SW 1271 (cell line): ENCODE measurements at regions not wholly inside any gene's neighbourhood (a gene's known extent, or its start where the extent isn't known, plus 50 kb on each side); places are given as distances from the start of the nearest gene placed in this dataset.

Source experiments
- DNase-seq, 2 experiments: peaks; one replicate each; lab custom pipeline; 2025; lab: John Stamatoyannopoulos, UW

GRCh38 chr5:164351245-164351834 is 845.9 kb downstream of the MAT2B start:
- DNase-seq = no peak

GRCh38 chr5:164352695-164353094 is 847.3 kb downstream of the MAT2B start:
- no peak for DNase-seq

DNA sequence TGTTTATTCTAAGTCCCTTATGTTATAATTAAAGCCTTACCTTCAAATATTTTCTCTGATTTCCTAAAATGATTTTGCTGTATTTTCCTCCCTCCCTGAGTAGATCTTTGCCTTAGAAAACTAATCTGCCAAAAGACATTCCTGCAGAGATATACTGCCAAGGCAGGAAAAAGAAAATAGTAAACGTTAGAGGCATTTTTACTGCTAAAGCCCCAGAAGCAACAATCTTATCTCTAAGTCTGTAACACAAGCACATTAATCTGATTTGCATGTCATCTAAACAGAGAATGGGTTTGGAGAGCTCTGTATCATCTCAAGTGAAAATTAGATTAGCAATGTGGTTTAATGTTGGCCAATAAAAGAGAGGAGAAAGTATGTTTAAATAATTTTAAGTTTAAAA is 847.7 kb downstream of the MAT2B start:
- DNase-seq = no peak

- DNase-seq = no peak
These were observed 848.8 kb downstream of the MAT2B start for GRCh38 chr5:164354139-164354751.

GRCh38 chr5:164355267-164355830 is 849.9 kb downstream of the MAT2B start:
- DNase-seq = no peak

DNA sequence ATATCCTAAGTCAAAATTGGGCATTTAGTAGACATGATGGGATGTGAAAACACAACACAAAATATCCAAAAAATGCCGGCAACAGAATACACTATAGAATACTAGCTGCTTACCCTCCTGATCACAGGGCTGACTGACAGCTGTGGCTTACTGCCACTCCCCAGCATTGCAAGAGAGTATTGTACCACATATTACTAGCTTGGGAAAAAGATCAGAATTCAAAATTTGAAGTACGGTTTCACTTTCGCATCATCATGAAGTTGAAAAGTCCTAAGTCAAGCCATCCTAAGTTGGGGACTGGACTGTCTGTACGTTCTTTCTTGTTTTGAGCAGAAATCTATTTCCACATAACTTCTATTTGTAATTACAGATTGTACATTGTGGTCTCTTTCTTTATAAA is 851.4 kb downstream of the MAT2B start:
- DNase-seq = no peak

DNA sequence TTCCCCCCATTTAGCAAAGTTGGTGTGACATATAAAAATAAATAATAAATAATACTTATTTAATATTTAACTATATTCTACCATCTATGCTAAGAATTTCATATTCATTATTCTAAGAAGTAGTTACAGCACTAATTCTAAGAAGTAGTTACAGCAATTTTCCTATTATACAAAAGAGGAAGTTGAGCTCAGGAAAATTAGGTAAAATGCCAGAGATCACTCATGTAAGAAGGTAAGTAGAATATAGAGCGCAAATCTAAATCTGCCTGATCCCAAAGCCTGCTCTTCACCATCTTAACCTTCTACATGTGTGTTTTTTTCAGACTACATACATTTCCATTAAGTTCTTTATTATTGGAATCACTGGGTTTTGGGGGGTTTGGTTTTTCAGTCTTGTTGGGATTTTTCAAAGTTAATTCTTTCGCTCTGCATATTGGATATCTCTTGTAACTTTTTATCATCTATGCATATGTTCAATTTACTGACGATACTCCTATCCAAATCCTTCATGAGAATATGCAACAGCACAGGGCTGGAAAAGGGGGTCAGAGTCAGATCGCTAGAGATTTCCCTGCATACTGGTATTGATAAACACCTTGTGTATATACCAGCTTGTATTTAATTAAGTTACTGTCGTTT is 852.1 kb downstream of the MAT2B start:
- no peak for DNase-seq

DNA sequence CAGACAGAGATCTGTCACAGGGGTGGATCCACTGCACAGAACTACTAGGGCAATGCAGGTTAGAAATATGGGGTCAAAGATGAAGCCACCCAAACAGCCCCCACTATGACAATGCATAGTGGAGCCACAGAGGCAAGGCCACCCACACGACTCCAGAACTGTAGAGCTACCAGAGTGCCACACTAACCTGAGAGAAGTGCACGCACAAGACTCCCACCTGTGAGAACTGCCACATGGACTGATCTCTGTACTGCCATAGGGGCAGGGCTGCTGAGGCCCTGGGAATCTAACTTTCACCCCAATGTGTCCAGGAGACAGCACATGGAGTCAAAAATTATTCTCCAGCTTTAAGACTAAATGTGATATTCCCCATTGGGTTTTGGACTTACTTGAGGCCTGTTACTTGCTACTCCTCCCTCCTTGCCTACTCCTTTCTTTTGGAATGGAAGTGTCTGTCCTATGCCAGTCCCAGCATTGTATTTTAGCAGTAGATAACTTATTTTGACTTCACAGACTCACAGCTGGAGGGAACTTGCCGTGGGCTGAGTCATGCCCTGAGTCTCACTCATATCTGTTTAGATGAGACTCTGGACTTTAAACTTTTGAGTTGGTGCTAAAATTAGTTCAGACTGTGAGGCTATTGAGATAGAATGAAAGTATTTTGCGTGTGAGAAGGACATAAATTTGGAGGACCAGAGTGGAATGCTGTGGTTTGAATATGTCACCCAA is 853.3 kb downstream of the MAT2B start:
- DNase-seq = no peak

DNA sequence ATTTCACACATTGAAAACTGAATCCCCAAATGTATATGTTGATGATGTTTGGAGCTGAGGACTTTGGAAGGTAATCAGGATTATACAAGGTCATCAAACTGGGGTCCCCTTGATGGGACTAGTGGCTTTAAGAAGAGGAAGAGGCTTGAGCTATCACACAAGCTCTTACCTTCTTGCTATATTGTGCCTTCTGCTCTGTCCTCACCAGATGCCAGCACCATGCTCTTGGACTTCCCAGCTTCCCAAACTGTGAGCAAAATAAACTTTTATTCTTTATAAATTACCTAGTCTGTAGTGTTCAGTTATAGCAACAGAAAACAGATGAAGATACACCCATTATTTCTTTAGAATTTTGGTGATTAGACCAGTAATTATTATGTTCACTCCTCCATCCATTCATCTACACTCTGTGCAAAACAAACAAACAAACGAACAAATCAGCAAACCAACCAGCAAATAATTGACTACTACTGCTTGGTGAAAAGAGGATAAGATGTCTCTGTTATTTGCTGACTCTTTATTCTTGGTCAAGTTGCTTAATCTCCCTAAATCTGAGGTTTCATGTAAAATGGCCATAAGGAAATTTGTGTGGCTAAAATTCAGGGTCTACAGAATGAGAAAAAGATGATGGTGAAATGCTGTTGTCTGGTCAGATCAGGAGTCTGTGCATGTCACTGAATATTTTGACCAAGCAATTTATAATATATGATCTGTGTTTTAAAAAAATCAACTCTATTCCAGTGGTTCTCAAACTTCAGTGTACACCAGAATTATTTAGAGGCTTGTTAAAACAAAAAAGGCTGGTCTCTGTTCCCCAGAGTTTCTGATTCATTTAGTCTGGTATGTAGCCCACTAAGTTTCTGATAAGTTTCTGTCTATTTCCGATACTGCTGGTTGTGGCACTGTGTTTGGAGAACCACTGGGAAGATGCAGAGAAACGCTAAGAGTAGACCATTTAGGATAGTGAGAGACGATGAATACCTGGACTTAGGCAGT is 854.1 kb downstream of the MAT2B start:
- no peak for DNase-seq

- no peak for DNase-seq
These were observed 855.2 kb downstream of the MAT2B start for GRCh38 chr5:164360589-164360988.

- no peak for DNase-seq
These were observed 856.6 kb downstream of the MAT2B start for GRCh38 chr5:164361986-164362385.

DNA sequence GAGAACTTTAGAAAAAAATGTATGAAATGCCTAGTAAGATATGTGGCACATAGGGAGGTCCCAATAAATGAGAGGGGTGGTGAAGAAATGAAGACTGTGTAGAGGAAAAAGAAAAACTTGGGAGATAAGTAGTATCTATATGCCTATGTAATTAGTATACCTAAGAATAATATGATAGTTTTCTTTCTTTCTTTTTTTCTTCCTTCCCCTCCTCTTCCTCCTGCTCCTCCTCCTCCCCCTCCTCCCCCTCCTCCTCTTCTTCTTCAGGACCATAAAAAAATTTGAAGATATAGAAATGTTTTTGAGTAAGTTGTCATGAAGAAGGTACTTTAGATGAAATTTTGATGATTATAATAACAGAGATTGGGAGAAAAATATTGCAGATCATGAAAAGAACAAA is 857.4 kb downstream of the MAT2B start:
- DNase-seq = no peak

DNA sequence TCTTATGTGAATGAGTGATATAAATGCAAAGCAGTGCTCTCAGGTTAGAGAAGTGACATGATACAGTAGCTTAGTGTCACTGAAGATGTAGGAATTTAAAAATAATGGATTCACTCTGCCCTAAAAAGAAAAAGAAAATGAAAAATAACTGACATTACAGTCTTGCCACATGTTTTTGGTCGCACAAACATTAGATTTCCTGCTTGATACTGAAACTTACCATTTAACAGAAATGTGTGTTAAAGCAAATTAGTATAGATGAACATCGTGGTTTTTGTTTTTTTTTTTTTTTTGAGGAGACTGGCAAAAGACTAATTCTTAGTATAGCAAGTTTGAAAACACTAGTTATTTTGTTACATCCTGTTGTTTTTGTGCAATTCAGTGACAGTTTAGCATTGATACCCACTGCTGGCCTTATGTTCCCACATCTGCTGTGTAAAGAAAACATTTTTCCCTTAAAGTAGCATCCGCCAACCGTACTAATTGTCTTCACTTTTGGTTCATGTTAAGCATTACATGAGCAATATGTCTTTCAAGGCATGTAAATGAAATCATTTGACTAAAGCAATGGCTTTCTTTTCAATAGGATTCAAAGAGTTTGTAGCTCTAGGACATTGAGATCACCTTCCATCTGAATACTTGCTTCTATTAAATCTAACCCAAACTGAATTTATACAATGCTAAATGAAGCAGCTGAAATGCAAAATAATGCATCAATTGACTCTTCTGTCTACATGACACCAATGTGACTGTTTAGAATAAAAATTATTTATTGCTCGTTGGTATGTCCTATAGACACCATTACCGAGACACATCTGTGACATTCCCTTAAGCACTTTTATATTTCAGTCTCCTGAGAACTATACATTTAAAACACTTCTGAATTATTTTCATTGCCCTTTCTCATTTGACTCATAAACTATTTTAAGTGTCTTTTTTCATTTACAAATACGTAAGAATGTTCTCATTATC is 859.1 kb downstream of the MAT2B start:
- DNase-seq = no peak

GRCh38 chr5:164370841-164371240 is 865.4 kb downstream of the MAT2B start:
- no peak for DNase-seq

- DNase-seq = no peak
These were observed 867.5 kb downstream of the MAT2B start for GRCh38 chr5:164372892-164373291.

DNA sequence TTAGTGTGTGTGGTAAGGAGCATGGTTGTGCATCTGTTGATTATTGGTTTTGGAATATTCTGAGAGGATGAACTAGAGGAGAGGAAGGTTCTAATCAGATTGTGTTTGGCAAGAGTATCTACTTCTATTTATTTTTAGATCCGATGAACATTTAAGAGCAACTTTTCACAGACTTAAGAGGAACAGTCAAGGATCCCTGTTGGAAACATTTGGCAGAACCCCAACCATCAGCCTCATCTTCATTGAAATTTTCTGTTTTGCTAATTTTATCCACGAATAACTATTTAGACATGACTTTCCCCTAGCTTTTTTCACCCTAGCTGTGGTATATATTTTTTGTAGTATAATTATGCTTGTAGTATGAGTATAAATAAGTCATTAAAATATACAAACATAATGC is 868.5 kb downstream of the MAT2B start:
- no peak for DNase-seq

GRCh38 chr5:164375051-164375450 is 869.6 kb downstream of the MAT2B start:
- DNase-seq = no peak

DNA sequence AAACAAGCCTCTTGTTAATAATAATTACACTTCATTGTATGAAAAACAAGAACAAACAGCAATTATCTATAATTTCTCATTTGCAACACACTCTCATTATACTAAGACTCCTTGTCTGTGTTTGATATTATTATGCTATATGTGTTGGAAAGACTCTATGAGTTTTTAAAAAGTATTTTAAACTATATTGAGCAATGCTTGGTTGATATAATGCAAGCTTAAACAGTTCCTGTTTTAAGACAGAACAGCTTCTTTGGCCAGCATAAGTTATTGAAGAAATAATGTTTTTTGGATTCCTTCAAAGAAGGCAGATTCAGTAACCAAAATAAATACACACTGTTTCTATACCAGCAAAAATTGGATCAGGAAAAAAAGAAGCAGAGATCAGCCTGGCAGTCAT is 871.4 kb downstream of the MAT2B start:
- no peak for DNase-seq

- no peak for DNase-seq
These were observed 872.3 kb downstream of the MAT2B start for GRCh38 chr5:164377746-164378145.

GRCh38 chr5:164383662-164384061 is 878.2 kb downstream of the MAT2B start:
- DNase-seq = no peak
